Left renal cortex interstitium (tissue), 4 donors: ENCODE measurements at regions not wholly inside any gene's neighbourhood (a gene's known extent, or its start where the extent isn't known, plus 50 kb on each side); places are given as distances from the start of the nearest gene placed in this dataset.

Experiments used
- DNase-seq, 4 donors: peaks; one replicate each; pipeline ENCODE4 v3.0.0-alpha.2; 2013; ENCODE audit warnings: low read depth in 4 of 4, low spot score in 2 of 4, missing footprints in 1 of 4

- no peak for DNase-seq
Observed at GRCh38 chr4:10336471-10336870, 120.8 kb downstream of the ZNF518B start.

- no peak for DNase-seq
Observed at GRCh38 chr4:10335050-10335449, 122.2 kb downstream of the ZNF518B start.

GRCh38 chr4:10334506-10335028 lies 122.7 kb downstream of the ZNF518B start:
- DNase-seq: no peak

GRCh38 chr4:10333942-10334341 lies 123.3 kb downstream of the ZNF518B start:
- no peak for DNase-seq

- DNase-seq: no peak
Observed at GRCh38 chr4:10326075-10326474, 131.2 kb downstream of the ZNF518B start.

GRCh38 chr4:10321931-10322330 lies 135.3 kb downstream of the ZNF518B start:
- DNase-seq: no peak

GRCh38 chr4:10320130-10320529 lies 137.1 kb downstream of the ZNF518B start:
- DNase-seq: no peak

- no peak for DNase-seq
Observed at GRCh38 chr4:10317345-10317744, 139.9 kb downstream of the ZNF518B start.

- no peak for DNase-seq
Observed at GRCh38 chr4:10316851-10317250, 140.4 kb downstream of the ZNF518B start.

GRCh38 chr4:10315638-10316037 lies 141.6 kb downstream of the ZNF518B start:
- DNase-seq: no peak

- DNase-seq: no peak
Observed at GRCh38 chr4:10312568-10312967, 144.7 kb downstream of the ZNF518B start.

GRCh38 chr4:10311939-10312338 lies 145.3 kb downstream of the ZNF518B start:
- DNase-seq: no peak

- no peak for DNase-seq
Observed at GRCh38 chr4:10305816-10306215, 151.4 kb downstream of the ZNF518B start.

GRCh38 chr4:10303291-10303690 lies 153.9 kb downstream of the ZNF518B start:
- no peak for DNase-seq

- no peak for DNase-seq
Observed at GRCh38 chr4:10302096-10302495, 155.1 kb downstream of the ZNF518B start.

GRCh38 chr4:10299601-10300000 lies 157.6 kb downstream of the ZNF518B start:
- no peak for DNase-seq

- no peak for DNase-seq
Observed at GRCh38 chr4:10298681-10299080, 158.5 kb downstream of the ZNF518B start.

GRCh38 chr4:10296730-10297129 lies 160.5 kb downstream of the ZNF518B start:
- DNase-seq: peak in 1 of 4 donors; percentile 27

GRCh38 chr4:10295301-10295700 lies 161.9 kb downstream of the ZNF518B start:
- DNase-seq: no peak

- DNase-seq: no peak
Observed at GRCh38 chr4:10289538-10289906, 167.7 kb downstream of the ZNF518B start.

GRCh38 chr4:10288830-10289537 lies 168.2 kb downstream of the ZNF518B start:
- DNase-seq: no peak

GRCh38 chr4:10285028-10285427 lies 168.4 kb upstream of the WDR1 start:
- DNase-seq: no peak

- DNase-seq: no peak
Observed at GRCh38 chr4:10283761-10284160, 167.2 kb upstream of the WDR1 start.
